H9 (cell line): ENCODE measurements at regions not wholly inside any gene's neighbourhood (a gene's known extent, or its start where the extent isn't known, plus 50 kb on each side); places are given as distances from the start of the nearest gene placed in this dataset.
A peak's percentile ranks its signal among the peaks of the same experiment; 100 is the strongest.

Experiments used
- DNase-seq: peaks from one replicate; pipeline ENCODE4 v3.0.0-alpha.2; 2017
- H2AFZ ChIP-seq: one replicate; pipeline ENCODE4 v1.6.1; 2013; ENCODE audit warnings: mild to moderate bottlenecking, low read length, control low read depth, moderate library complexity
- H2AK5ac ChIP-seq: 2 replicates; pipeline ENCODE4 v1.6.1; 2013; ENCODE audit warnings: low read length, control low read depth, mixed read lengths; ENCODE audit not compliant: insufficient read length
- H2BK120ac ChIP-seq: one replicate; pipeline ENCODE4 v1.6.1; 2013; ENCODE audit warnings: low read depth, mild to moderate bottlenecking, low read length, control low read depth, inconsistent platforms; ENCODE audit not compliant: poor library complexity, severe bottlenecking
- H2BK12ac ChIP-seq: 2 replicates; pipeline ENCODE4 v1.6.1; 2013; ENCODE audit warnings: low read length, control low read depth, mixed read lengths, low read depth; ENCODE audit not compliant: insufficient read length
- H2BK15ac ChIP-seq: 2 replicates; pipeline ENCODE4 v1.6.1; 2013; ENCODE audit warnings: low read depth, low read length, control low read depth
- H2BK20ac ChIP-seq: one replicate; pipeline ENCODE4 v1.6.1; 2013; ENCODE audit warnings: low read depth, mild to moderate bottlenecking, low read length, control low read depth, inconsistent platforms; ENCODE audit not compliant: poor library complexity, severe bottlenecking
- H2BK5ac ChIP-seq: 2 replicates; pipeline ENCODE4 v1.6.1; 2013; ENCODE audit warnings: low read length, control low read depth, mixed read lengths; ENCODE audit not compliant: insufficient read length
- H3K14ac ChIP-seq: 2 replicates; pipeline ENCODE4 v1.6.1; 2013; ENCODE audit warnings: low read length, control low read depth; ENCODE audit not compliant: insufficient read depth
- H3K18ac ChIP-seq: 2 replicates; pipeline ENCODE4 v1.6.1; 2013; ENCODE audit warnings: low read depth, mild to moderate bottlenecking, mixed read lengths, low read length, control low read depth; ENCODE audit not compliant: insufficient read length
- H3K23ac ChIP-seq: 2 replicates; pipeline ENCODE4 v1.6.1; 2013; ENCODE audit warnings: low read length, control low read depth, mixed read lengths, low read depth; ENCODE audit not compliant: insufficient read length
- H3K23me2 ChIP-seq: 2 replicates; pipeline ENCODE4 v1.6.1; 2013; ENCODE audit warnings: low read depth, mild to moderate bottlenecking, mixed read lengths, low read length, control low read depth; ENCODE audit not compliant: insufficient read length, poor library complexity, severe bottlenecking
- H3K27ac ChIP-seq: 2 replicates; pipeline ENCODE4 v1.5.1; 2013; ENCODE audit warnings: low read length, control low read depth, mixed read lengths, low read depth; ENCODE audit not compliant: insufficient read length
- H3K27me3 ChIP-seq: 2 replicates; pipeline ENCODE4 v1.6.1; 2013; ENCODE audit warnings: low read length, control low read depth, inconsistent platforms; ENCODE audit not compliant: insufficient read depth
- H3K4ac ChIP-seq: 2 replicates; pipeline ENCODE4 v1.6.1; 2013; ENCODE audit warnings: low read depth, mild to moderate bottlenecking, control low read depth, inconsistent platforms, low read length, moderate library complexity
- H3K4me1 ChIP-seq: 2 replicates; pipeline ENCODE4 v1.6.1; 2013; ENCODE audit warnings: low read length, control low read depth, inconsistent platforms; ENCODE audit not compliant: insufficient read depth
- H3K4me2 ChIP-seq: 2 replicates; pipeline ENCODE4 v1.6.1; 2013; ENCODE audit warnings: low read length, control low read depth, mixed read lengths; ENCODE audit not compliant: insufficient read length, insufficient read depth
- H3K56ac ChIP-seq: 2 replicates; pipeline ENCODE4 v1.6.1; 2013; ENCODE audit warnings: low read depth, mild to moderate bottlenecking, mixed read lengths, low read length, control low read depth; ENCODE audit not compliant: insufficient read length
- H3K79me1 ChIP-seq: 2 replicates; pipeline ENCODE4 v1.6.1; 2013; ENCODE audit warnings: low read depth, mild to moderate bottlenecking, moderate library complexity, low read length, control low read depth, inconsistent platforms; ENCODE audit not compliant: insufficient read depth, poor library complexity, severe bottlenecking
- H3K79me2 ChIP-seq: 2 replicates; pipeline ENCODE4 v1.6.1; 2013; ENCODE audit warnings: low read length, control low read depth, inconsistent platforms; ENCODE audit not compliant: insufficient read depth
- H3K9ac ChIP-seq: 2 replicates; pipeline ENCODE4 v1.6.1; 2013; ENCODE audit warnings: low read length, control low read depth, mixed read lengths; ENCODE audit not compliant: insufficient read length; ENCODE audit errors: extremely low read depth
- H3K9me3 ChIP-seq: one replicate; pipeline ENCODE4 v1.6.1; 2013; ENCODE audit warnings: low read depth, low read length, inconsistent platforms; ENCODE audit not compliant: control insufficient read depth
- H3T11ph ChIP-seq: one replicate; pipeline ENCODE4 v1.6.1; 2013; ENCODE audit warnings: mild to moderate bottlenecking, low read length, control low read depth, inconsistent platforms
- H4K20me1 ChIP-seq: one replicate; pipeline ENCODE4 v1.6.1; 2013; ENCODE audit not compliant: control insufficient read depth, insufficient read length, insufficient read depth
- H4K5ac ChIP-seq: 2 replicates; pipeline ENCODE4 v1.6.1; 2013; ENCODE audit warnings: low read depth, mild to moderate bottlenecking, mixed read lengths, low read length, control low read depth; ENCODE audit not compliant: insufficient read length
- H4K8ac ChIP-seq: replicated peaks from 2 replicates; pipeline ENCODE4 v1.6.1; 2013; ENCODE audit warnings: low read length, control low read depth, mixed read lengths, low read depth; ENCODE audit not compliant: insufficient read length
- H4K91ac ChIP-seq: 2 replicates; pipeline ENCODE4 v1.6.1; 2013; ENCODE audit warnings: low read depth, mild to moderate bottlenecking, moderate library complexity, mixed read lengths, low read length, control low read depth; ENCODE audit not compliant: insufficient read length
- H3K27ac Mint-ChIP-seq, 3 experiments: 2 replicates in 2 of 3; 3 replicates in 1 of 3; pipeline ENCODE4 v1.8.0; 2020 to 2021; ENCODE audit warnings: mixed read lengths in 3 of 3, mild to moderate bottlenecking in 1 of 3, moderate library complexity in 1 of 3
- H3K27me3 Mint-ChIP-seq: 2 replicates; pipeline ENCODE4 v1.8.0; 2021; ENCODE audit warnings: low read depth, mild to moderate bottlenecking, moderate library complexity, mixed read lengths
- H3K36me3 Mint-ChIP-seq, 3 experiments: 2 replicates in 2 of 3; 3 replicates in 1 of 3; pipeline ENCODE4 v1.8.0; 2020 to 2021; ENCODE audit warnings: low read depth in 3 of 3, mixed read lengths in 3 of 3; ENCODE audit not compliant: insufficient read depth in 1 of 3
- H3K4me1 Mint-ChIP-seq, 2 experiments: 2 replicates each; pipeline ENCODE4 v1.8.0; 2020; ENCODE audit warnings: mixed read lengths in 2 of 2
- H3K4me3 Mint-ChIP-seq, 2 experiments: 2 replicates in 1 of 2; 3 replicates in 1 of 2; pipeline ENCODE4 v1.8.0; 2020 to 2021; ENCODE audit warnings: mild to moderate bottlenecking in 2 of 2, mixed read lengths in 2 of 2, moderate library complexity in 1 of 2
- H3K9me3 Mint-ChIP-seq, 2 experiments: 2 replicates in 1 of 2; 3 replicates in 1 of 2; pipeline ENCODE4 v1.8.0; 2020; ENCODE audit warnings: mild to moderate bottlenecking in 2 of 2, mixed read lengths in 2 of 2, moderate library complexity in 1 of 2
- WGBS: extraction: QIAGEN DNeasy Blood & Tissue Kit; methylation state at CpG from one replicate; pipeline ENCODE4 v1.1.7; 2013; ENCODE audit warnings: missing lambda C conversion rate, low lambda C conversion rate, mixed read lengths; ENCODE audit not compliant: insufficient read length; ENCODE audit errors: extremely low coverage; 5-methylcytosine and 5-hydroxymethylcytosine counted together
- TF ChIP-seq, protein P1 (sequence below): fragments of 200-600 bp; sonication (generic); conservative IDR thresholded peaks from 3 replicates; pipeline ENCODE4 v1.8.0; 2021; ENCODE audit warnings: antibody characterized with exemption, mild to moderate bottlenecking

DNA sequence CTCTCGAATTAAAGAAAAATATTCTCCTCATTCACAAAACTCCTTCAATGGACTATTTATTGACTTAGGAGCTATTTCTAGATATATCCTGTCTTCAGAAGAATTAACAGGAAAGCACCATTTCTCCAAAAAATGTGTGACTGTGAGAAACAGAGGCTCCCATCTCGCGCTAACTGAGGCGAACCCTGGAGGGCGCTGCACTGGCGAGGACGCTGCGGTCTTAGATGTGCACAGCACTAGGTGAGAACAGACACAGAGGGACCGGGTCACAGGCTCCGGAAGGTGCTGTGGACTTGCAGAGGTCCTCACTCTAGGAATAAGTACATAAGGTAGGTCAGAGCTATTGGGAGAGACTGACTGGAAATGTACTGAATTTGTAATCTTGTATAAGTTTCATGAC, 229.7 kb upstream of the SLC35G4 start:
- no CpG with 5 or more reads among the region's 10 CpGs for WGBS

More for the DNA sequence above, 229.7 kb upstream of the SLC35G4 start:
- TF ChIP-seq, protein P1, sequence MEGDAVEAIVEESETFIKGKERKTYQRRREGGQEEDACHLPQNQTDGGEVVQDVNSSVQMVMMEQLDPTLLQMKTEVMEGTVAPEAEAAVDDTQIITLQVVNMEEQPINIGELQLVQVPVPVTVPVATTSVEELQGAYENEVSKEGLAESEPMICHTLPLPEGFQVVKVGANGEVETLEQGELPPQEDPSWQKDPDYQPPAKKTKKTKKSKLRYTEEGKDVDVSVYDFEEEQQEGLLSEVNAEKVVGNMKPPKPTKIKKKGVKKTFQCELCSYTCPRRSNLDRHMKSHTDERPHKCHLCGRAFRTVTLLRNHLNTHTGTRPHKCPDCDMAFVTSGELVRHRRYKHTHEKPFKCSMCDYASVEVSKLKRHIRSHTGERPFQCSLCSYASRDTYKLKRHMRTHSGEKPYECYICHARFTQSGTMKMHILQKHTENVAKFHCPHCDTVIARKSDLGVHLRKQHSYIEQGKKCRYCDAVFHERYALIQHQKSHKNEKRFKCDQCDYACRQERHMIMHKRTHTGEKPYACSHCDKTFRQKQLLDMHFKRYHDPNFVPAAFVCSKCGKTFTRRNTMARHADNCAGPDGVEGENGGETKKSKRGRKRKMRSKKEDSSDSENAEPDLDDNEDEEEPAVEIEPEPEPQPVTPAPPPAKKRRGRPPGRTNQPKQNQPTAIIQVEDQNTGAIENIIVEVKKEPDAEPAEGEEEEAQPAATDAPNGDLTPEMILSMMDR = peak; percentile 29; the same call in 1 of the 3 replicates
- no peak overlapping the region for H3K14ac ChIP-seq
- Mint-ChIP-seq H3K27ac (no peak overlapping the region), H3K4me1 (no peaks in the 10 kb centered on the region), H3K36me3 (no peaks in the 10 kb centered on the region; a peak in 1 of 7 replicates), H3K27me3 (peaks cover 1% of the 10 kb centered on the region; the same call in 1 of the 2 replicates), H3K4me3 (no peak overlapping the region), H3K9me3 (no peaks in the 10 kb centered on the region)
- no peak overlapping the region for H3K4me2 ChIP-seq
- H2BK20ac ChIP-seq = no peak overlapping the region
- no peak overlapping the region for H3K27ac ChIP-seq
- no peaks in the 10 kb centered on the region for H3K27me3 ChIP-seq
- H2BK12ac ChIP-seq = no peak overlapping the region
- H2BK5ac ChIP-seq = no peak overlapping the region
- H3K56ac ChIP-seq = no peak overlapping the region
- no peaks in the 10 kb centered on the region for H3K79me2 ChIP-seq
- no peak overlapping the region for H3T11ph ChIP-seq
- H3K23me2 ChIP-seq = no peaks in the 10 kb centered on the region
- H3K9ac ChIP-seq = no peak overlapping the region
- H3K9me3 ChIP-seq = no peaks in the 10 kb centered on the region
- H2AFZ ChIP-seq = no peak overlapping the region
- no peak overlapping the region for H2BK120ac ChIP-seq
- DNase-seq = no peak
- H2BK15ac ChIP-seq = no peak overlapping the region
- no peak overlapping the region for H3K23ac ChIP-seq
- H3K79me1 ChIP-seq = no peaks in the 10 kb centered on the region
- H4K8ac ChIP-seq = no peak overlapping the region
- H2AK5ac ChIP-seq = no peak overlapping the region
- H3K4ac ChIP-seq = no peak overlapping the region
- no peak overlapping the region for H3K18ac ChIP-seq
- H3K4me1 ChIP-seq = no peaks in the 10 kb centered on the region
- H4K20me1 ChIP-seq = no peaks in the 10 kb centered on the region
- H4K5ac ChIP-seq = no peak overlapping the region
- no peak overlapping the region for H4K91ac ChIP-seq
